ENCODE measurements at regions not wholly inside any gene's neighbourhood (a gene's known extent, or its start where the extent isn't known, plus 50 kb on each side); places are given as distances from the start of the nearest gene placed in this dataset.

GRCh38 chr2:239855863-239856587, 169.1 kb downstream of the NDUFA10 start:
- WGBS, 3 donors = 49 to 76% (median 60%) methylated on average over 10 of the region's 10 CpGs
- DNase-seq = no peak
- Histone ChIP-seq H3K4me3 (ENCODE audit: low read depth in 1 of 3, low read length in 3 of 3) (no peak overlapping the region), H3K27me3 (ENCODE audit: control insufficient read depth in 3 of 3, insufficient read depth in 3 of 3, low read length in 3 of 3) (no peaks in the 10 kb centered on the region), H3K27ac (ENCODE audit: low read depth in 1 of 3, low read length in 2 of 3) (no peak overlapping the region), H3K9me3 (ENCODE audit: control insufficient read depth in 2 of 2, insufficient read depth in 1 of 2, low read depth in 1 of 2, low read length in 1 of 2) (peaks cover 0 to 3% of the 10 kb centered on the region in 2 donors), H3K36me3 (ENCODE audit: control insufficient read depth in 3 of 3, insufficient read depth in 2 of 3, low read depth in 1 of 3, low read length in 3 of 3) (no peaks in the 10 kb centered on the region), H3K4me1 (ENCODE audit: control insufficient read depth in 3 of 3, insufficient read depth in 2 of 3, low read depth in 1 of 3, low read length in 2 of 3) (no peaks in the 10 kb centered on the region)
- FAIRE-seq = no peak

DNA sequence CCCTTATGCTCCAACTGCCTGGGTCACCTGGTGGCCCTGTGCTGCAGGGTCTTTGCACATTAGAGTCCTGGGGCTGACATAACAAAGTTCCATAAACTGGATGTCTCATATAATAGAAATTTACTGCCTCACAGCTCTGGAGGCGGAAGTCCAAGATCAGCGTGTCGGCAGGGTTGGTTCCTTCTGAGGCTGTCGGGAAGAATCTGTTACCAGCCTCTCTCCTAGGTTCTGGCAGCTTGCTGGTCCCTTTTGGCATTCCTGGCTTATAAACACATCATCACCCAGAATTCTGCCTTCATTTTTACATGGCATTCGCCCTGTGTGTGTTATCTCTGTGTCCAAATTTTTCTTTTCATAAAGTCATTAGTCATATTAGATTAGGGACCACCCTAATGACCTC, 170.5 kb downstream of the NDUFA10 start:
- H3K4me1 ChIP-seq (ENCODE audit: control insufficient read depth in 3 of 3, insufficient read depth in 2 of 3, low read depth in 1 of 3, low read length in 2 of 3) = no peaks in the 10 kb centered on the region
- 91 to 92% (median 92%) methylated on average over 5 of the region's 5 CpGs for WGBS, 3 donors
- H3K27me3 ChIP-seq (ENCODE audit: control insufficient read depth in 3 of 3, insufficient read depth in 3 of 3, low read length in 3 of 3) = no peaks in the 10 kb centered on the region
- H3K27ac ChIP-seq (ENCODE audit: low read depth in 1 of 3, low read length in 2 of 3) = no peak overlapping the region
- FAIRE-seq (no peak), DNase-seq (no peak)
- H3K4me3 ChIP-seq (ENCODE audit: low read depth in 1 of 3, low read length in 3 of 3) = no peak overlapping the region
- peaks cover 0 to 7% of the 10 kb centered on the region in 2 donors for H3K9me3 ChIP-seq (ENCODE audit: control insufficient read depth in 2 of 2, insufficient read depth in 1 of 2, low read depth in 1 of 2, low read length in 1 of 2)
- no peaks in the 10 kb centered on the region for H3K36me3 ChIP-seq (ENCODE audit: control insufficient read depth in 3 of 3, insufficient read depth in 2 of 3, low read depth in 1 of 3, low read length in 3 of 3)

DNA sequence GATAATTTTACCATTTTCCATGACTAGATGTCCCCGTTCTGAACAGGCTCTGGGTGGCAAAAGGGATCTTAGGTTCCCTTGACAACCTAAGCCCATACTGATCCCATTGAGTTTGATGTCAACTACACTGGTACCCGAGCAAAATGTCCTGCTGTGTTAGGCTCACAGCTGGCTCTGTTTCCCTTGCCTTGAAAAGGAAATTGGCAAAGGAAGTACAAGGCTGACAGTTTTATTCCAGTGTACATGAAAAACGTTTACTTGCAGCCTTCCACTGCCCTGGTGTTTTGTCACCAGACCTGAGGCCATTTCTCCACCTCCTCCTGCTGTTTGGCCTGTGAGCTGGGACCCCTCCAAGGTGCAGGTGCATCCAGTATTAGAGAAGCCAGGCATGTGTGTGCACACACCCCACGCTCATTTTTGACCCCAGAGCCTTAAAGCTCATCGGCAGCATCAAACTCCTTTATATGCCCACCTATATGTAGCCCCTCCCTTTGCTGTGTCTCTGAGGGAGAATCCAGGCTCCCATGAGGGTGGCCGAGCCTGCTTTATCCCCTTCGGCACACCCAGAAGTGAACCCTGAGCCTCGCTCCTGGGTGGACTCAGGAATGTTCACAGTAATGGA, 171.3 kb downstream of the NDUFA10 start:
- FAIRE-seq (no peak), DNase-seq (no peak)
- Histone ChIP-seq H3K27me3 (ENCODE audit: control insufficient read depth in 3 of 3, insufficient read depth in 3 of 3, low read length in 3 of 3) (no peaks in the 10 kb centered on the region), H3K4me1 (ENCODE audit: control insufficient read depth in 3 of 3, insufficient read depth in 2 of 3, low read depth in 1 of 3, low read length in 2 of 3) (no peaks in the 10 kb centered on the region), H3K4me3 (ENCODE audit: low read depth in 1 of 3, low read length in 3 of 3) (no peak overlapping the region), H3K27ac (ENCODE audit: low read depth in 1 of 3, low read length in 2 of 3) (no peak overlapping the region), H3K9me3 (ENCODE audit: control insufficient read depth in 2 of 2, insufficient read depth in 1 of 2, low read depth in 1 of 2, low read length in 1 of 2) (peaks cover 0 to 8% of the 10 kb centered on the region in 2 donors), H3K36me3 (ENCODE audit: control insufficient read depth in 3 of 3, insufficient read depth in 2 of 3, low read depth in 1 of 3, low read length in 3 of 3) (no peaks in the 10 kb centered on the region)
- WGBS, 3 donors = 58 to 70% (median 61%) methylated on average over 8 of the region's 8 CpGs

DNA sequence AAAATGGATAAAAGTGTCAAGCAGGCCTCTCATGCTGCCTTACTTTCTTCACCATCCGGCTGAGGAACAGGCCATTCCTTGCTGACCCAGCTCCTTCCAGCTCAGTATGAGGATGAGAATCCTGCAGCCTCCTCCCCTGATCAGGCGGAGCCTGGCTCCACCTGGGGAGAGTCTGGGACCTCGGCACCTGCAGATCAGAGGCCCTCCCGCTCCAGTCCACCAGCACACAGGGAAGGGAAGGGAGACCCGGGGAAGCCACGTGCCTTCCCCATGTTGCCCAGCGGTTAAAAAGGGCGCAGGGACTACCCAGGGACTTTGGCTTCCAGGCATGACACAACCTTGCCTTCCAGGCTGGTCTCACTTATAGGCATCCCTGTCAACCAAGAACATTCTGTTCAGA, 172.0 kb downstream of the NDUFA10 start:
- peaks cover 0 to 8% of the 10 kb centered on the region in 2 donors for H3K9me3 ChIP-seq (ENCODE audit: control insufficient read depth in 2 of 2, insufficient read depth in 1 of 2, low read depth in 1 of 2, low read length in 1 of 2)
- H3K27ac ChIP-seq (ENCODE audit: low read depth in 1 of 3, low read length in 2 of 3) = no peak overlapping the region
- H3K4me3 ChIP-seq (ENCODE audit: low read depth in 1 of 3, low read length in 3 of 3) = no peak overlapping the region
- WGBS, 3 donors = 54 to 87% (median 76%) methylated on average over 8 of the region's 8 CpGs
- H3K36me3 ChIP-seq (ENCODE audit: control insufficient read depth in 3 of 3, insufficient read depth in 2 of 3, low read depth in 1 of 3, low read length in 3 of 3) = no peaks in the 10 kb centered on the region
- H3K27me3 ChIP-seq (ENCODE audit: control insufficient read depth in 3 of 3, insufficient read depth in 3 of 3, low read length in 3 of 3) = no peaks in the 10 kb centered on the region
- no peaks in the 10 kb centered on the region for H3K4me1 ChIP-seq (ENCODE audit: control insufficient read depth in 3 of 3, insufficient read depth in 2 of 3, low read depth in 1 of 3, low read length in 2 of 3)
- no peak for DNase-seq
- FAIRE-seq = no peak

DNA sequence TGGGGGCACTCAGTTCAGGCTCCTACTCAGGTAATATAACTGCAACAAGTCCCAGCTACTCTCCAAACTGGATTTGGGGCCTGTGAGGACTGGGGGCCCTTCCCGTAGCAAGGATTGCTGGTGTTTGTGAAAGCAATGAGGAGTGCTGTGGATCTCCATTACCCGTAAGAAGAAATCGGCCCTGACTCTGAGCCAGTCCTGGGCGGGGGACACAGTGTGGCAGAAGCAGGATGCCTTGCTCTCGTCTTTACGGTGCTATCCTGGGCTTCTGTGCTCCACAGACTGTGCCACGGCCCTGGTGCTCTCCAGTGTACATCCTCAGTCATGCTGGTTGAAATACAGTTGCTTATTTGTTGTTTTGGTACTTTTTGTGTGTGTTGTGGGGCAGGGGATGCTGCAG, 172.9 kb downstream of the NDUFA10 start:
- Histone ChIP-seq H3K4me1 (ENCODE audit: control insufficient read depth in 3 of 3, insufficient read depth in 2 of 3, low read depth in 1 of 3, low read length in 2 of 3) (no peaks in the 10 kb centered on the region), H3K27ac (ENCODE audit: low read depth in 1 of 3, low read length in 2 of 3) (no peak overlapping the region), H3K36me3 (ENCODE audit: control insufficient read depth in 3 of 3, insufficient read depth in 2 of 3, low read depth in 1 of 3, low read length in 3 of 3) (no peaks in the 10 kb centered on the region), H3K4me3 (ENCODE audit: low read depth in 1 of 3, low read length in 3 of 3) (no peak overlapping the region), H3K9me3 (ENCODE audit: control insufficient read depth in 2 of 2, insufficient read depth in 1 of 2, low read depth in 1 of 2, low read length in 1 of 2) (peaks cover 0 to 8% of the 10 kb centered on the region in 2 donors), H3K27me3 (ENCODE audit: control insufficient read depth in 3 of 3, insufficient read depth in 3 of 3, low read length in 3 of 3) (no peaks in the 10 kb centered on the region)
- FAIRE-seq (no peak), DNase-seq (no peak)
- 82 to 87% (median 82%) methylated on average over 7 of the region's 7 CpGs for WGBS, 3 donors

- WGBS, 3 donors = 56 to 78% (median 69%) methylated on average over 9 of the region's 9 CpGs
- peaks cover 0 to 15% of the 10 kb centered on the region in 2 donors for H3K9me3 ChIP-seq (ENCODE audit: control insufficient read depth in 2 of 2, insufficient read depth in 1 of 2, low read depth in 1 of 2, low read length in 1 of 2)
- no peaks in the 10 kb centered on the region for H3K27me3 ChIP-seq (ENCODE audit: control insufficient read depth in 3 of 3, insufficient read depth in 3 of 3, low read length in 3 of 3)
- DNase-seq (no peak), FAIRE-seq (no peak)
- no peak overlapping the region for H3K4me3 ChIP-seq (ENCODE audit: low read depth in 1 of 3, low read length in 3 of 3)
- H3K27ac ChIP-seq (ENCODE audit: low read depth in 1 of 3, low read length in 2 of 3) = peak overlapping the region in 1 of 3 donors; percentile 10
- no peaks in the 10 kb centered on the region for H3K36me3 ChIP-seq (ENCODE audit: control insufficient read depth in 3 of 3, insufficient read depth in 2 of 3, low read depth in 1 of 3, low read length in 3 of 3)
- H3K4me1 ChIP-seq (ENCODE audit: control insufficient read depth in 3 of 3, insufficient read depth in 2 of 3, low read depth in 1 of 3, low read length in 2 of 3) = no peaks in the 10 kb centered on the region
Measured at GRCh38 chr2:239846789-239847676, 178.1 kb downstream of the NDUFA10 start.

DNA sequence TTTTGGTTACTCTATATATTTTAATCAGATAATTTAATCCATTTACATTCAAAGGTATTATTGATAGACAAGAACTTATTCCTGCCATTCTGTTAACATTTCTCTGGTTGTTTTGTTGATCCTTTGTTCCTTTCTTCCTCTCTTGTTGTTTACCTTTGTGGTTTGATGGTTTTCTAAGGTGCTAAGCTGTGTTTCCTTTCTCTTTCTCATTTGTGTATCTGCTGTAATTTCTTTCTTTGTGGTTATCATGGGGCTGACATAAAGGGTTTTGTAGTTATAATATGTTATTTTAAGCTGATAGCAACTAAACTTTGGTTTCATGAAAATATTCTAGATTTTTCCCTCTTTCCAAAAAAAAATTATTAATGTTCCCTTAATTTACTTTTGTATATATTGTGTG, 179.2 kb downstream of the NDUFA10 start:
- Histone ChIP-seq H3K27ac (ENCODE audit: low read depth in 1 of 3, low read length in 2 of 3) (no peak overlapping the region), H3K4me1 (ENCODE audit: control insufficient read depth in 3 of 3, insufficient read depth in 2 of 3, low read depth in 1 of 3, low read length in 2 of 3) (no peaks in the 10 kb centered on the region), H3K4me3 (ENCODE audit: low read depth in 1 of 3, low read length in 3 of 3) (no peak overlapping the region), H3K9me3 (ENCODE audit: control insufficient read depth in 2 of 2, insufficient read depth in 1 of 2, low read depth in 1 of 2, low read length in 1 of 2) (peaks cover 0 to 12% of the 10 kb centered on the region in 2 donors), H3K27me3 (ENCODE audit: control insufficient read depth in 3 of 3, insufficient read depth in 3 of 3, low read length in 3 of 3) (no peaks in the 10 kb centered on the region), H3K36me3 (ENCODE audit: control insufficient read depth in 3 of 3, insufficient read depth in 2 of 3, low read depth in 1 of 3, low read length in 3 of 3) (no peaks in the 10 kb centered on the region)
- FAIRE-seq = no peak
- no peak for DNase-seq

GRCh38 chr2:239839306-239839705, 185.8 kb downstream of the NDUFA10 start:
- FAIRE-seq = no peak

More at GRCh38 chr2:239839306-239839705, 185.8 kb downstream of the NDUFA10 start:
- no peak for DNase-seq
- 70 to 85% (median 80%) methylated on average over 5 of the region's 5 CpGs for WGBS, 3 donors
- Histone ChIP-seq H3K27me3 (ENCODE audit: control insufficient read depth in 3 of 3, insufficient read depth in 3 of 3, low read length in 3 of 3) (no peaks in the 10 kb centered on the region), H3K9me3 (ENCODE audit: control insufficient read depth in 2 of 2, insufficient read depth in 1 of 2, low read depth in 1 of 2, low read length in 1 of 2) (peaks cover 0 to 7% of the 10 kb centered on the region in 2 donors), H3K36me3 (ENCODE audit: control insufficient read depth in 3 of 3, insufficient read depth in 2 of 3, low read depth in 1 of 3, low read length in 3 of 3) (no peaks in the 10 kb centered on the region), H3K4me1 (ENCODE audit: control insufficient read depth in 3 of 3, insufficient read depth in 2 of 3, low read depth in 1 of 3, low read length in 2 of 3) (no peaks in the 10 kb centered on the region), H3K27ac (ENCODE audit: low read depth in 1 of 3, low read length in 2 of 3) (no peak overlapping the region), H3K4me3 (ENCODE audit: low read depth in 1 of 3, low read length in 3 of 3) (no peak overlapping the region)

Data from small intestine (tissue), 7 donors.